ENCODE measurements at regions not wholly inside any gene's neighbourhood (a gene's known extent, or its start where the extent isn't known, plus 50 kb on each side); places are given as distances from the start of the nearest gene placed in this dataset.
"Not testable (repeated sequence)": the region's sequence is repeated elsewhere in the genome, so short reads cannot be mapped to it uniquely, and the experiment has no call there.

GRCh38 chr5:66234241-66234640 is 90.1 kb downstream of the SREK1 start:
- no peak for DNase-seq

GRCh38 chr5:66238435-66238834 is 94.3 kb downstream of the SREK1 start:
- no peak for DNase-seq

DNA sequence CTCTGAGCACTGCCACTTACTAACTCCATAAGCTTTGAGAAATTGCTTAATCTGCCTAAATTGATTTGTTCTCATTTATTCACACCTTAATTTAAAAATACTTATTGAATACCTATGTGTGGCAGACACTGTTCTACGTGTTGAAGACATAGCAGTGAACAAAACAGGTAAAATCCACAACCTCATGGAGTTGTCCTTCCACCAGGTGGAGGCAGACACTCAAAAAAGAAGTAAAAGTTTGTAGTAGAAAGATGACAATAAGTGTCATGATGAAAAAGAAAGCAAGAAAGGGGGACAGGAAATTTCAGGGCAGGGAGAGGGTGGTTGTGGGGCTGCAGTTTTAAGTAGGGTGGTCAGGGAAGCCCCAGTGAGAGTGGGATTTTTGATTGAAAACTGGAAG is 94.9 kb downstream of the SREK1 start:
- DNase-seq = no peak

- no peak for DNase-seq
Observed at GRCh38 chr5:66241136-66241825, 97.2 kb downstream of the SREK1 start.

GRCh38 chr5:66242050-66242715 is 98.1 kb downstream of the SREK1 start:
- no peak for DNase-seq

DNA sequence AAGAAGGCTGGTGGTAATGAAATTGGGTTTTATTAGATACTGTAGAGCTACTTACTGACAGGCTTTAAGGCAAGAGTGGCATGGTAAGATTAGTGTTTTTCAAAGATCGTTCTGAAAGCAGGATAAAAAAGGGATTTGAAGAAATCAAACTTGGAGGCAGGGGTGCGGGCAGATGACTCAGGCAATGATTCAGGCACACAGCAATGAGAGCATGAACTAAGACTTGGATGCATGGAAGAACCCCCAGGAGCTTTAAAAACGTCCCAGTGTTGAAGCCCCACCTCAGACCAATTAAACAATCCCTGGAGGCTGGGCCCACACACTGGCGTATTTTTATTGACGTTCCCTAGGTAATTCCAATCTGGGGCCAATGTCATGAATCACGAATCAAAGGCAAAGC is 102.5 kb downstream of the SREK1 start:
- peak in 1 of 3 donors; percentile 34 for DNase-seq

DNA sequence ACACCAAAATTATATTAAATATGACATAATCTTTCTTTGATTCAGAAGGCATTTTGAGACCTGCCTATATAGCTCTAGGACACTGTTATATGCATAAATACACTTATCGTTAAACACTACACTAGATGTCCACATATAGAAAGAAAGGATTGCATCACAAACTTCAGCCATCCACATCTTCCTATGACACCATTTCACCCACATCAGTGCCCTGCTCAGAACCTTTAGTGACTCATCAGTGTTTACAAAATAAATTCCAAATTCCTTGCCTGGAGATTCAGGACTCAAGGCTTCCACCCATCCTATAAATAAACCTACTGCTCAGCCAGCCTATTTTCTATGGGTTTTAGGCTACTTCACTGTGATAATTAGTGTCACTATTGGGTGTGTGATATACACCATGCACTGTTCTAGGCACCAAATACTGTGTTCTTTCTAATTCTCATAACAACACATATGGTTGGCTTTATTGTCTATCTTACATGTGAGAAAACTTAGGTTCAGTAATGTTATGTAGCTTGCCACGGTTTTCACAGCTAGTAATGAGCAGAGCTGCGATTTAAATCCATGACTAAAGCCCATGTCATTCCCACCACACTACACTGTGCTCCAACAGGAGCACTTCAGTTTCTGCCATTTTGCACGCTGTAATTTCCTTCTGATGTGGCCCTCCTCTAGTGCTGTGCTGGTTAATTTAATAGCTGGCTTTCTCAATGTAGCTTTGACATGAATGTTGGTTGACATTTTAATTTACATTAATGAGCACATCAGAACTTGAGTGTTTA is 103.3 kb downstream of the SREK1 start:
- DNase-seq = peak in 1 of 3 donors; percentile 31

DNA sequence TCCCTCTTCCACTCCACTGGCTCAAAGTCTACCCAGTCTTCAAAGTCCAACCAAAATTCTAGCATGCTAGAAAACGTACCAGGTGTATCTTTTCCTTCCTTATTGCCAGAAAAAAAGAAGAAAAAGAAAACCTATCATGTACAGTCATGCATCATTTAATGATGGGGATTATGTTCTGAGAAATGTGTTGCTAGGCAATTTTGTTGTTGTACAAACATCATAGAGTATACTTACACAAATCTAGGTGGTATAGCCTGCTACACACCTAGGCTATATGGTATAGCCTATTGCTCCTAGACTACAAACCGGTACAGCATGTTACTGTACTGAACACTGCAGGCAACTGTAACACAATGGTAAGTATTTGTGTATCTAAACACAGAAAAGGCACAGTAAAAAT is 104.8 kb downstream of the SREK1 start:
- DNase-seq = no peak

DNA sequence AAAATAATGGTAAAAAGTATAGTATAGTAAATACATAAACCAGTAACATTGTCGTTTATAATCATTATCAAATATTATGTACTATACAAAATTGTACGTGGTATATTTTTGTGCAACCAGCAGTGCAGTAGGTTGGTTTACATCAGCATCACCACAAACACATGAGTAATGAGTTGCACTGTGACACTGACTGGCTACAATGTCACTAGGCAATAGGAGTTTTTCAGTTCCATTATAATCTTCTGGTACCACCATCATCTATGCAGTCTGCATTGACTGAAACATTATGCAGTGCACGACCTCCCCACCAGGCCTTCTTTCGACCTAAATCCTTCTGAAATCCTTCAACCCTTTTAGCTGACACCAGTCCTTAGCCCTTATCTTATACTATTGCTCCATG is 105.8 kb downstream of the SREK1 start:
- DNase-seq = no peak

DNA sequence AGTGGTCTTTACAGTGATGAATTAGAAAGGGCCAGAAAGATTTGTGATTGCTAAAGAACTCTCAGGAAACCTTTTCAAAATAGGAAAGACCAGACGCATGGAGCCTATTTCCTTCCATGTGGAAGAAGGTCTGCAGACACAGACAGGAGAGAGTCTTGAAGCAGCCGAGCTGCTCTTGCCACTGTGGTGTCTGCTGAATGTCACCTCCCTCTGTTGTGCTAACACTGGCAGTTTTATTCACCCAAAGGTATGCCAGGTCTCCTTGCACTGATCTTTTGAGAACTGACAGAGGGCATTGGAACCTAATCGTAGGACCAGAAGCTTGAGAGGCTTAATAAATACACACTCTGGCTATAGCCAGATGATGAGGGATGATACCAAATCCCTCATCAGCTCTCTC is 108.7 kb downstream of the SREK1 start:
- no peak for DNase-seq

- no peak for DNase-seq
Observed at GRCh38 chr5:66255714-66256113, 111.6 kb downstream of the SREK1 start.

DNA sequence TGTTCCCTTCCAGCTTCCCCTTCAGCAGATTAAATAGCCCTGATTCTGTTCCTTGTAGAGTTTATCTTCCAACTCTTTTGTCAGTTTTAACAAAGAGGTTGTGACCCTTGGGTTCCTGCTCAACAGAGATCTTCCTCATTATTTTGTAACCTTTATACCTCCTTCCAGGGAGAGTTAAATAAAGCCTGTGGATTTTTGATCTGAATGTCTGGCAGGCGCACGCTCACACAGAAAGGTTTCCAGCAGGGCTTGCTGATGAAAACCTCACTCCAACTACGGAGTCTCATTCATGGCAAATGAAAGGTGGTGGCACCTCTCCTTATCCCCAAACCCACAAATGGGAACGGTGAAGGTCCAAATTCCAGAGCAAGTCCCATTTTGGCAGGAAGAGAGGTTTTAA is 129.0 kb downstream of the SREK1 start:
- no peak for DNase-seq

DNA sequence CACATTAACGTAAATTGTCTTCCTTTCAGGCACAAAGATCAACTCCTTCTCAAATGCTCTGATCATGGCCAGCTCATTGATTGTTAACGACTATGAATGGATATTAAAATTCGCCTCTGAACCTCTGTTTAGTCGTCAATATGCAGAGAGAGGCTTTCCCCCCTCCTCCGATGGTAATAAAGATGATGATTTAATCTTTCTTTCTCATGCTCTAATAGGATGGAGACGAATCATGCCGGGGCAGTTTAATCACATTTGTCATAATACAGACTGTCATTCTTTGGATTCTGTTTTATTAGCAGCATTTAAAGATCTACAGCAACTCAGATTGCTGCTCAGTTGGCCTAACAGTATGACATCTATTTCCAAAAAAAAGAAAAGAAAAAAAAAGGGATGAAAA is 132.9 kb downstream of the SREK1 start:
- no peak for DNase-seq

- DNase-seq = no peak
Observed at GRCh38 chr5:66277981-66278380, 133.9 kb downstream of the SREK1 start.

DNA sequence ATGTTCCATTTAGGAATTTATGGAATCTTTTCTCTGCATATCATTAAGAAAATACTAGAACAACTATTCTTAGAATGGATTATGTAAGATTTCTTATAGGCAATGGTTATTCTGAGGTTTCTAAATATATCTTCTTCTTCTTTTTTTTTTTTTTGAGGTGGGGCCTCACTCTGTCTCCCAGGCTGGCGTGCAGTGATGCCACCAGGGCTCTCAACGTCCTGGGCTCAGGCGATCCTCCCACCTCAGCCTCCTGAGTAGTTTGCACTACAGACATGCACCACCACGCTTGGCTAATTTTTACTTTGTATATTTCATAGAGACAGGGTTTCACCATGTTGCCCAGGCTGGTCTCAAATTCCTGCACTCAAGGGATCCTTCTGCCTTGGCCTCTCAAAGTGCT is 137.2 kb downstream of the SREK1 start:
- DNase-seq = no peak

DNA sequence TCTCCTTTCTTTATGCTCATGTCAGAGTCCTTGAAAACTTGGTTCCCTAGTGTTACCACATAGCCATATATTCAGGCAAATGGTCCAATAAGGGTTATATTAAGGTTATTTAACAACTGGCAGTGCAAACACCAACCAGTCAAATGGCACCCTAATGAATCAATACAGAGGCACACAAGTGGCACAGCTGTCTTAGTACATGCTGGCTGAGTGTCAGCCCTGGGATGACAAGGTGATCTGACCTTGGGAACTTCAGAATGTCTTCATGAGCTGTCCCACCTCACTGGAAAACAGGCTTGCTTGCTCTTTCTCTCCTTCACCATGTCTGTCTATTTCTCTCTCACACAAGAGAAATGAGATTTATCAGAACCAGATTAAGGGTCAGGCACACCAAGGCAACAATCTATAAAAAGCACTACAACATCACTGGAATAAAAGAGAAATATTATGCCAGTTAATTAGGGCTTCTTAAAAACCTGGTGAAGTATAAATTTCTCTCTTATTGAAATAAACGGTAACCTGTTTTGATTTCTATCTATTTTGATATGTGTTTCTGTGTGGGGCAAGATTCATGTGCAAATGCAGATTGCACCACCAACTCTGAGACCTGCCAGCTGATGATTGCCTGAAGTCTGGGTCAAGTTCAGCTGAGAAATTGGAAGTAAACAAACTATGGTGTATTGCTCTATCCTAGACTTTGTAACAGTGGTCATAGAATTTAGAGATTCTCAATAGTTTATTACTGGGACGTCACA is 140.7 kb downstream of the SREK1 start:
- no peak for DNase-seq

GRCh38 chr5:66285343-66285922 is 141.3 kb downstream of the SREK1 start:
- no peak for DNase-seq

GRCh38 chr5:66291771-66292170 is 147.7 kb downstream of the SREK1 start:
- DNase-seq = no peak

DNA sequence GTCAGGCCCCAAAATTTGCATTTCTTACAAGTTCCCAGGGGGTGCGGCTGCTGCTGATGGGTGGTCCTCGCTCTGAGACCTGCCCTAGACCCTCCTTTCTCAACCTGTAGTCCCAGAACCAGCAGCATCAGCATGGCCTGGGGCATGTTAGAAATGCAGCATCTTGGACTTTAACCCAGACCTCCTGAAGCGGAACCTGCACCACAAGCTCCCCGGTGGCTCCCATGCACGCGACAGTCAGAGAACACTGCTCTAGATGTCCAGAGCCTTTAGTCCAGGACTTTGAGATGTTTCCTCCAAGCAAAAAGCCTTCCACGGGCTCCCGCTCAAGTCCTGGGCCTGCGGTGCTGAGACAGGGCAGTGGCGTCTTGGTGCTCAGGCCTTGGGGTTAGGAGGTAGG is 149.8 kb downstream of the SREK1 start:
- DNase-seq = not testable (repeated sequence)

- DNase-seq = no peak
Observed at GRCh38 chr5:66299463-66299862, 155.4 kb downstream of the SREK1 start.

- DNase-seq = no peak
Observed at GRCh38 chr5:66302344-66302743, 158.2 kb downstream of the SREK1 start.
